Embryonic facial prominence (tissue), 1 donor: ENCODE measurements at regions not wholly inside any gene's neighbourhood (a gene's known extent, or its start where the extent isn't known, plus 50 kb on each side); places are given as distances from the start of the nearest gene placed in this dataset.

ENCODE experiments used
- DNase-seq: peaks from one replicate; pipeline ENCODE4 v3.0.0-alpha.2; 2016; ENCODE audit errors: extremely low spot score

DNA sequence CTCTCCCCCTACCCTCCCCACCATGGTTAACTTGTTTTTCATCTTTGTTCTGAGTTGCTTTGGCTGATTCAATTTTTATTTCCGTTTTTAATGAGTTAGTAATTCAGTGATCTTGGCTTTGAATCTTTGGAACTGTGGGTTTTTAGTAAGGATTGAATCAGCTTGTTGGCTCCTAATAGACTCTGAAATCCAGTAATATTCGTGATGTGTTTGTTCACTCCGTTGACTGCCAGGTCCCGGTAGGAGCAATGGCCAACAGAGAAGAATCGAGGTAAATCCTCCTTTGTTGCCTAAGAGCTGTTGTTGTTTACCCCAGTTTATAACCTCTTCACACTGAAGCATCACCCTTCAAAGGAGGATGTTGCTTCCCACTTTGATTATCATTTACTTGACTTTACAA lies 92.7 kb downstream of the PCSK1 start:
- DNase-seq = no peak

DNA sequence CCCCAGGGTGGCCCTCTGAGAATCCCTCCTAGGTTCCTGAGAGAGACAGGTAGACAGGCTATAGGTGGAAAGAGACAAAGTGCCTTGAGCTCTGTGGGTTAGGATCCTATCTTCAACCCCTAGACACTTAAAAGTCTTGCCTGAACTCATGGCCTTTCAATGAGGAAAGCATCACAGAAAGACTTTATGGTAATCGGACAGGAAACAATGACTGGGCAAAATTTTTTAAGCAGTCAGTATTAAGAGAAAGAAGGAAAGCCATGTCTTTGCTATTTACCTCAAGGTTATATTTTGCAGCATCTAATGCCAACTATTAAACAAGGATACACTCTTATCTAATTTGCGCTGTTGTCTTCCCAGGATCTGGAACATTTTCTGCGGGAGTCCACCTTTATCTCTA lies 93.2 kb downstream of the PCSK1 start:
- no peak for DNase-seq

DNA sequence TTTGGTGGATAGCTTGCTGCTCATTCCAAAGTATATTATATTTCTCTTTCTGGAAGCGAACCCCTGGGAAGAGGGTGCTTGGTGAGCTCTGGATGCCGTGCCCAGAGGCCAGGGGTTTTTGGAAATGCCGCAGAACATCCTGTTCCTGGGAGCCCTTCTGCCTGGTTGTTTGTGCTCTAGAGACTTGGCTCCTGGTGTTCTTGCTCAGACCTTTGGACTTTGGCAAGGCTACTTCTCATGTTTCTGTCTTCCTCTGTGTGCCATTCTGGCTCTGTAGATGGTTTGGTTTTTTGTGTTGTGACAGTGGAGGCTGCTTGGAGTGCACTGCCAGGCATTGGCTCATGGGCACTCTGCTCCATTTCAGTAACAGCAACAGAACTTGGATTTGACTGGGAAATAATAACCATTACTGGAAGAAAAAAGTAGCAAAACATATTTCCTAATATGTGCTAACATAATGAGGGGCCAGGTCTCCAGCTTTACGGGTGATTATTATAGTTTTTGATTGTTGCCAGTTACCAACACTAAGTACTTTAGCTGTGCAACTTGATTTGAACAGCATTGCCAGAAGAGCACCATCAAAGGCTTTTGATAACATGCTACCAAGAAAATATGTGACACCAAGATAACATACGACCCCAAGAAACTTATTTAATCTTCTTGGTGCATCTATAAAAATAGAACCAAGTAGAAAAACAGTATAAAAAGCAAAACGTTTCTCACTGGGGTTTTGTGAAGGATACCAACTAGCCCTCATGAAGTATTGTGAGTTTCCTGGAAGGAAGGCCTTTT lies 94.2 kb downstream of the PCSK1 start:
- no peak for DNase-seq

- no peak for DNase-seq
Observed at GRCh38 chr5:96338091-96338490, 95.0 kb downstream of the PCSK1 start.

DNA sequence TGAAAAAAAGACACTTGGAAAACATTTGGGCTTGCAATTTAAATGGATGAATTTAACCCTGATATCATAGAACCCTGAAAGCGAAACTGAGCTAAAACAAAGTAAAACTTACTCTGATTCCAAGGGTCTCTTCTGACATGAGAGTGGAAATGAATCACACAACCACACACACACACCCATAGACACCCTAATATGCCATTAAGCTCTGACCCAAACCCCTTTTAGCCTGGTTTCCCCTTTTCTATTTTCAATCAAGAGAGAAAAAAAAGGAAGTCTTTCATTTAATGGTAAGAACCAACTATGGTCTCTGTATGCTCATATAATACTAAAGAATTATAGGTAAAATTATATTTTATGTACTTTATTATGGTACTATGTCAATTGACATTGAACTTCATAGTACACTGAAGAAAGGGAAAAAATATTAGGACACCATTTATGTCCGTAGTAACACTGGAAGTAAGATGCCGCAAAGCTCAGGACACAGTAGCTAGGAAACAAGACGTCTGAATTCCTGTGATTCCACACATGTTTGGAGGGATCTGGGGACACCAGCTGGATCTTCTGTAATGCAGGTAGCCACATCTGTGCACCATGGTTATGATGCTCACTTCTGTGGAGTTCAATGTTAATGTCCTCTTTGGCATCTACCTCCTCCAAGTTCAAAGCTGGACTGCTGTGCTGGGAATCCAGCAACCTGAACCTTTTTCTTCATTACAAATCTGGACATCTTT lies 95.8 kb downstream of the PCSK1 start:
- DNase-seq = no peak

DNA sequence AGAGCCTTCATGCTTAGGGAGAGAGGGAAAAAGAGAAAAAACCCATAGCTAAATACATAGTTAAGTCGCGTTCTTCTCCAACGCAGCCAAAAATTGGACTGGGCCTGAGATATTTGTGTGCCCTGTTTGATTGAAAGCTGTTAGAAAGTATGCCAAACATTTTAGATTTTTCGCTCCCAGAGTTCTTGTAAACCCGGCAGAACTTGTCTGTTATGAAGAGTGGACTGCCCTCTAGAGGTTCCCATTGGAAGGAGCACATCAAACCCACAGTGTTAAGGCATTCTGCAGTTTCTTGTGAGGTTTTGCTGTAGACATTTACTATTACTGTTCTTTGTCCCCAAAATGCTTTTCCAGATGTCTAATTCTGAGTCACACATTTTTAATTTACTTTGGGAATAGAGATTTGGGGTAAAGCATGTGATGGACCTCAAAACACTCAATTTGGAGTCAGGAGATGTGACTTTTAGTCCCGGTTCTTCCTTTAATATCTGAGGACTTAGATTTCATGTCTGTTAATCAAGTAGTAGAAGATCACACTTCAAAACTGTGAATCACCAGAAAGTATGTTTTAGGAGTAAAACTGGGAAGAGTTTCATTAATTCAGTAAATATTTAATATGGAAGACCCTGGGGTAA lies 96.6 kb downstream of the PCSK1 start:
- DNase-seq = peak; percentile 81

DNA sequence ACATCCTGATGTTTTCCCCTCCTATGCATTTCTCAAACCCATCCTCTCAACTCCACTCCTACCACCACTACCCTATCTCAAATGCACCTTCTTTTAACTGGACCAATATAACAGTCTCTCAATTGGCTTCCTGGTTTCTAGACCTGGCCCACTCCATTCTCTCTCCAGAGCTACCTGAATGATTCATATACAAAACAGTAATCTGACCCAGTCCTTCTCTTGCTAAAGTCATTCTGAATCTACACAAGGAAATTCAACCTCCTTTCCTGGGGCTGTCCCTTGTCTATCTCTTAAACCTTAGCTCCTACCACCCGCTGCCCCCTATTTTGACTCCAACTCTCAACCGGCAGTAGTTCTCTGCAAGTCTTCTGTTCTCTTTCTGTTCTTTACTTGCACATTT lies 97.2 kb downstream of the PCSK1 start:
- DNase-seq = no peak

GRCh38 chr5:96333391-96333790 lies 99.7 kb downstream of the PCSK1 start:
- no peak for DNase-seq

GRCh38 chr5:96332535-96333366 lies 100.3 kb downstream of the PCSK1 start:
- DNase-seq = no peak

DNA sequence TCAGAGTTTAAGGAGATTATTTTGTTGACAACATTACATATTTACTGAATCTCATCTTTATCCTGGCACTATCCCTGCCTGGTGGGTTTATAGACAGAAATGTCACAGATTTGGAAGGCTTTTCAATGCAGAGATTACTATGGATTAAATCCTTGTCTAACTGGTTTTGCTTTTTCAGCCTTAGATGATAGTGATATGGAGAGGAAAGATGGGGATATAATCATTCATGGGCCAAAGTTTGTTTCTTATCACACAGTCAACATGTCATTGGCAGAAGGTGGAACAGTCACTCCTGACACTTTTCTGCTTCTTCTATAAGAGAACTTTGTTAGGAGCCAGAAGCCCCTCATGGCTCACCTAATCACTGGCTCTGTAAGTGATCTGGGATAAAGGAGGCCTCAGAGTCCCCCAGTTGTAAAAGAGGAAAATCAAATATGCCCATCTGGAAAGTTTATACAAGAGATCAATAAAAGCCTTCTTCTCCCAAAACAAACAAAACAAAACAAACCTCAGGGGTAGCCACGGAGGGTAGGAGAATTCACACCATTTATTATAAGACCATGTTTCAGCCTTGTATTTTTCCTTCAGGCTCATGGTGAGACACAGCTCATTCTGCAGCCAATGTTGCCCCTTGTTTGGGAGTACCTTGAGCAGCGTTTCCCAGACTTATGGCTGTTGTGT lies 101.2 kb downstream of the PCSK1 start:
- DNase-seq = no peak

DNA sequence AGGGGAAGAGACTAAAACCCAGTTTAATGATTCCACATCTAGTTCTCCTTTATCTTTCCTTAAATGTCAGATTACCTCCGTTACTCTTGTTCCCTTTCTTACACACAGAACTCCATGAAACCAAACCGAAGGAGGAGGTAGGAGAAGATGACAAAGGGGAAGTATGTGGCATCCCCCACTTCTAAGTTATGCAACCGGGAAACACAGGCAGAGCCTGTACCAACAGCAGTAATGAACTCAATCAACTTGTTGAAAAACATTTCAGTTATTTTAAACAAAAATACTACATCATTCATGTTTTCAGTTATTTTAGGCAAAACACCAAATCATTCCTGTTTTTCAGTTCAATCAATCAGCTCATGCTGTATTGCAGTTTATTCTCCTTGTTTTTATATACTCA lies 101.8 kb downstream of the PCSK1 start:
- no peak for DNase-seq

- DNase-seq = no peak
Observed at GRCh38 chr5:96330530-96331140, 102.4 kb downstream of the PCSK1 start.

DNA sequence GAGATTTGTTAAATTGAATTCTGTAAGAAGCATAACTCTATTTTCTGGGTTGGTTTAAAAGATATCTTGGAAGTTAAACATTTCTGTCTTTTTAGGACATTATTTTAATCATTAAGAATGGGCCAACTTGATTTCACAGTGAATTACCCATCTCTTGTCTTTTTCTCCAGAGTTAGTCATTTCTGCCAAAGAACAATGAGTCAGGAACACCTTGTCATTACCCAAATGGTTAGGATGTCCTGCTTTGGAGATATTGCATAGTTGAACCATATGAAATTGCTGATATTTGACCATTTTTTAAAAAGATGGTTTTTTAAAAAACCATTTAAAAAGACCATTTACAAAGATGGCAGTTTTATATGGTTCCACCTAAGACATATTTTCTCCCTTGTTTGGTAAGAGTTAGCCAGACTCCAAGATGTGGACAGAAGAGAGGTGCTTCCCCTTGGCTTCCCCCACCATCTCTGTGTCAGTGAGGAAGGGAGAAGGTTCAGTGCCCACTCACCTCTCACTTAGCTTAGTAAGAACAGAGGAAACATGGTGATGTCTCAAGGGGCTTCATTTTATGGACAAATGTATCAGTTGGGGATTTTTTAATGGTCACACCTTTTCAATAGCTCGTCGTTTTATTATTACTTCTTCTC lies 103.0 kb downstream of the PCSK1 start:
- no peak for DNase-seq

GRCh38 chr5:96329289-96329688 lies 103.8 kb downstream of the PCSK1 start:
- no peak for DNase-seq

- DNase-seq = no peak
Observed at GRCh38 chr5:96327722-96328121, 105.3 kb downstream of the PCSK1 start.

GRCh38 chr5:96326902-96327301 lies 106.1 kb downstream of the PCSK1 start:
- no peak for DNase-seq

DNA sequence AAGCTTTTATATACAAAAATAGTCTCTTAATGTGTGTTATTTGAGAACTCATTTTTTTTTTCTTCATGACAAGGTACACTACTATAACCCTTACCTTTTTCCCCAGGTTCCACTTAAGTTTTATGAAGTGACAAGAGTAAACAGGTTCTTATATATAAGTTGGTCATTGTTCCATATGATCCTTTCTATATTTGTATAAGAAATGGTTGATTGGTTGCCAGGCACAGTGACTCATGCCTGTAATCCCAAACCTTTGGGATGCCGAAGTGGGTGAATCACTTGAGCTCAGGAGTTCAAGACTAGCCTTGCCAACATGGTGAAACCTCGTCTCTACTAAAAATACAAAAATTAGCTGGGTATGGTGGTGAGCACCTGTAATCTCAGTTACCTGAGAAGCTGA lies 108.3 kb downstream of the PCSK1 start:
- DNase-seq = no peak

- DNase-seq = no peak
Observed at GRCh38 chr5:96322865-96323264, 110.2 kb downstream of the PCSK1 start.

DNA sequence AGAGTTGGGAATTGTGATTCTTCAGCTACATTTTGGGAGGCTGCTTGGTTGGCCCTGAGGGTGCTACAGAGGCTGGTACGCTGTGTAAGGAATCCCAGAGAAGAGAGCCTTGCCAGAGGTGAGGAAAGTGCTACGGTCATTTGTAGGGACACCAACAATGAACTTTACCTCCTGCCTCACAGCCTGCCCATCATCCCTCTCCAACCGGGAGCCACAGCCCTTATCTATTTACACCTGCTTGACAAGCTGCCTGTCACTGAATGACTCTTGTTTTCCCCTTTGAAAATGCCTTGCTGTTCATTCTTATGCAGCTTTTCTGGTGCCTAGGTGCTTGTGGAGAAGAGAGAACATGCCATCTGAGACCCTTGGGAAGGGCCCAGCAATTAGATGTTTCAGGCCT lies 110.8 kb downstream of the PCSK1 start:
- DNase-seq = no peak

DNA sequence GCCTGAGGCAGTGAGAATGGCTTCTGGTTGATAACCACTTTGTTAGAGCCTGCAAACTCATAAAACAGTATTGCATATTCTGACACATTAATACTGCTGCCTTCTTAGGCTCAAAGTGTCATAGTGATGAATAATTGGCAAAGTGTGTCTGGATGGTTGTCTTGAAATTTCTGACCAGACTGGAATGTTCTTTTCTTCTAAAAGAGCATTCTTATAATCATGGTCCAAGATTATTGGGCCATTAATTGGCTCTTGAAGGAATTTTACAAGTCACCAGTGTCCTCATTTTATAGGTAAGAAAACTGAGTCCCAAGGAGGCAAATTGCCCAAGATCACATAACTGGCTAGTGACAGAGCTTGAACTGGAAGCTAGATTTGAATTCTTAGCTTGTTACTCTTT lies 111.7 kb downstream of the PCSK1 start:
- no peak for DNase-seq

DNA sequence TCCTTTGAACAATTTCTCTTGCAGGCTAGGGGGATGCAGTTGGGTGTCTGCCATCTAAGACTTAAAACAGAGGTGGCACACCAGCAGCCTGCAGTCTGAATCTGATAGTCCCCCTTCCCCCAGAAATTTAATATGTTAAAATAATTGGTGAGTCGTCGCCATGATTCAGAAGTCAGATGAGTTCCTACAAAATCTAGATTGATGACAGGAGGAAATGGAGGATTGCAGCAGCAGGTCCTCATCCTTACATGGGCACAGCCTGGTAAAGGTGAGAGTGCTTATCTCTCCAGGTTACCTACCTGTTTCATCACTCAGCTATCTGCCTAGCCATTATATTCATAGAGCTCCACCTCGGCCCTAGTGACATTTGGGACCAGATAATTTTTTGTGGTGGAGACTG lies 112.3 kb downstream of the PCSK1 start:
- DNase-seq = no peak
